H1 (cell line): ENCODE measurements at regions not wholly inside any gene's neighbourhood (a gene's known extent, or its start where the extent isn't known, plus 50 kb on each side); places are given as distances from the start of the nearest gene placed in this dataset.

Experiments
- CTCF ChIA-PET: fragments of 300-600 bp; sonication (Branson Sonifier 250); formaldehyde crosslinking; loops from one replicate; lab custom pipeline; 2021; ENCODE audit not compliant: partially characterized antibody; lab: Charles Lee
- POLR2A ChIA-PET: fragments of 300-600 bp; sonication (Branson Sonifier 250); formaldehyde crosslinking; loops from one replicate; lab custom pipeline; 2021; ENCODE audit warnings: inconsistent platforms; ENCODE audit not compliant: partially characterized antibody; lab: Charles Lee
- DNase-seq, 2 experiments: peaks; one replicate each; pipeline versions ENCODE4 v3.0.0 to v3.0.0-alpha.2; 2010 to 2022; ENCODE audit warnings: low spot score in 2 of 2, low read depth in 1 of 2, mixed read lengths in 1 of 2
- FAIRE-seq: peaks from 2 replicates; lab custom pipeline; 2011; peaks lifted over from hg19 to GRCh38; lab: Jason Lieb, UNC
- H2AFZ ChIP-seq: 2 replicates; pipeline ENCODE4 v1.8.1; 2012; ENCODE audit warnings: low read length, inconsistent platforms
- H2AK5ac ChIP-seq: 2 replicates; pipeline ENCODE4 v1.6.1; 2013; ENCODE audit warnings: low read depth, low read length
- H2BK120ac ChIP-seq: replicated peaks from 2 replicates; pipeline ENCODE3; 2013; ENCODE audit warnings: low read depth, low read length, inconsistent platforms
- H2BK12ac ChIP-seq: 2 replicates; pipeline ENCODE4 v1.6.1; 2013; ENCODE audit warnings: low read depth, low read length
- H2BK15ac ChIP-seq: 2 replicates; pipeline ENCODE4 v1.6.1; 2013; ENCODE audit warnings: low read length
- H2BK20ac ChIP-seq: 2 replicates; pipeline ENCODE4 v1.6.1; 2013; ENCODE audit warnings: low read length
- H2BK5ac ChIP-seq: 2 replicates; pipeline ENCODE4 v1.6.1; 2013; ENCODE audit warnings: low read depth, low read length
- H3K14ac ChIP-seq: 2 replicates; pipeline ENCODE4 v1.6.1; 2013; ENCODE audit warnings: inconsistent platforms; ENCODE audit not compliant: insufficient read length
- H3K18ac ChIP-seq: 2 replicates; pipeline ENCODE4 v1.6.1; 2013; ENCODE audit warnings: low read length; ENCODE audit errors: extremely low read depth
- H3K23ac ChIP-seq: 2 replicates; pipeline ENCODE4 v1.6.1; 2013; ENCODE audit warnings: inconsistent platforms; ENCODE audit not compliant: insufficient read length
- H3K23me2 ChIP-seq: 2 replicates; pipeline ENCODE4 v1.6.1; 2013; ENCODE audit warnings: low read depth, low read length
- H3K27ac ChIP-seq: 2 replicates; pipeline ENCODE4 v1.6.1; 2011; ENCODE audit warnings: low read depth, low read length, inconsistent platforms
- H3K27me3 ChIP-seq, 4 experiments: replicated peaks in 1 of 4; 1 replicate in 1 of 4; 2 replicates in 3 of 4; pipeline versions ENCODE4 v1.6.1 to v1.8.1; 2011 to 2013; ENCODE audit warnings: low read length in 3 of 4, mild to moderate bottlenecking in 3 of 4, inconsistent platforms in 2 of 4, mixed read lengths in 2 of 4, moderate library complexity in 1 of 4; ENCODE audit not compliant: control insufficient read depth in 3 of 4, insufficient read depth in 3 of 4; ENCODE audit errors: extremely low read depth in 1 of 4
- H3K36me3 ChIP-seq, 4 experiments: 2 replicates each; pipeline versions ENCODE4 v1.6.1 to v1.8.1; 2011 to 2013; ENCODE audit warnings: mild to moderate bottlenecking in 4 of 4, low read length in 3 of 4, moderate library complexity in 2 of 4, control low read depth in 1 of 4, inconsistent platforms in 1 of 4; ENCODE audit not compliant: insufficient read depth in 4 of 4, control insufficient read depth in 2 of 4
- H3K4ac ChIP-seq: replicated peaks from 2 replicates; pipeline ENCODE3; 2013; ENCODE audit warnings: low read length, low read depth, mixed read lengths, inconsistent platforms; ENCODE audit not compliant: insufficient read length
- H3K4me1 ChIP-seq, 4 experiments: replicated peaks in 1 of 4; 1 replicate in 1 of 4; 2 replicates in 3 of 4; pipeline versions ENCODE4 v1.6.1 to v1.8.1; 2011 to 2013; ENCODE audit warnings: low read length in 3 of 4, inconsistent platforms in 2 of 4, mixed read lengths in 1 of 4; ENCODE audit not compliant: insufficient read depth in 4 of 4, control insufficient read depth in 3 of 4
- H3K4me2 ChIP-seq, 2 experiments: 2 replicates each; pipeline versions ENCODE4 v1.6.1 to v1.8.1; 2011 to 2013; ENCODE audit warnings: low read depth in 2 of 2, low read length in 2 of 2, control low read depth in 1 of 2, inconsistent platforms in 1 of 2, mild to moderate bottlenecking in 1 of 2; ENCODE audit not compliant: insufficient read depth in 1 of 2
- H3K4me3 ChIP-seq, 4 experiments: fragments of 200-600, 300-600 bp in 1 of 4; sonication (generic), shearing (Covaris generic), sonication (Bioruptor Twin) in 1 of 4; 2 replicates each; pipeline versions ENCODE4 v1.5.1 to v1.8.1; 2011 to 2016; ENCODE audit warnings: low read length in 4 of 4, low read depth in 3 of 4, control low read depth in 2 of 4, inconsistent platforms in 2 of 4, mild to moderate bottlenecking in 2 of 4, mixed read lengths in 1 of 4, moderate library complexity in 1 of 4; ENCODE audit not compliant: insufficient read depth in 2 of 4; ENCODE audit errors: extremely low read depth in 1 of 4
- H3K56ac ChIP-seq: replicated peaks from 2 replicates; pipeline ENCODE3; 2013; ENCODE audit warnings: low read depth, mild to moderate bottlenecking, mixed read lengths, low read length, inconsistent platforms; ENCODE audit not compliant: insufficient read length
- H3K79me1 ChIP-seq: 2 replicates; pipeline ENCODE4 v1.6.1; 2013; ENCODE audit warnings: low read depth, low read length, control low read depth
- H3K79me2 ChIP-seq, 2 experiments: 2 replicates each; pipeline versions ENCODE4 v1.6.1 to v1.8.1; 2012 to 2013; ENCODE audit warnings: low read length in 2 of 2, mild to moderate bottlenecking in 2 of 2, inconsistent platforms in 1 of 2; ENCODE audit not compliant: insufficient read depth in 2 of 2, control insufficient read depth in 1 of 2
- H3K9ac ChIP-seq, 4 experiments: replicated peaks in 1 of 4; 1 replicate in 1 of 4; 2 replicates in 3 of 4; pipeline versions ENCODE4 v1.6.1 to v1.8.1; 2011 to 2013; ENCODE audit warnings: low read depth in 3 of 4, low read length in 3 of 4, control low read depth in 2 of 4, mild to moderate bottlenecking in 2 of 4, moderate library complexity in 2 of 4, inconsistent platforms in 1 of 4; ENCODE audit errors: extremely low read depth in 1 of 4
- H3K9me3 ChIP-seq, 2 experiments: 2 replicates each; pipeline versions ENCODE4 v1.6.1 to v1.8.1; 2012 to 2013; ENCODE audit warnings: mild to moderate bottlenecking in 2 of 2, moderate library complexity in 2 of 2, control low read depth in 1 of 2, inconsistent platforms in 1 of 2, low read depth in 1 of 2, low read length in 1 of 2, mixed read lengths in 1 of 2; ENCODE audit not compliant: insufficient read depth in 2 of 2
- H4K20me1 ChIP-seq, 2 experiments: replicated peaks in 1 of 2; 2 replicates each; pipeline versions ENCODE3 to v1.8.1; 2011 to 2013; ENCODE audit warnings: inconsistent platforms in 2 of 2, low read length in 2 of 2, mild to moderate bottlenecking in 1 of 2; ENCODE audit not compliant: insufficient read depth in 2 of 2, control insufficient read depth in 1 of 2
- H4K5ac ChIP-seq: 2 replicates; pipeline ENCODE4 v1.6.1; 2013; ENCODE audit warnings: low read length, low read depth, mixed read lengths, inconsistent platforms; ENCODE audit not compliant: insufficient read length
- H4K8ac ChIP-seq: 2 replicates; pipeline ENCODE4 v1.8.0; 2013; ENCODE audit warnings: mild to moderate bottlenecking, moderate library complexity, low read length, inconsistent platforms; ENCODE audit not compliant: insufficient read depth; ENCODE audit errors: extremely low read depth
- H4K91ac ChIP-seq: replicated peaks from 2 replicates; pipeline ENCODE3; 2013; ENCODE audit warnings: low read length, mixed read lengths, inconsistent platforms; ENCODE audit not compliant: insufficient read length
- CREB1 ChIP-seq: IDR thresholded peaks from 2 replicates; pipeline ENCODE4 v1.6.1; 2012; ENCODE audit warnings: inconsistent platforms
- EGR1 ChIP-seq: IDR thresholded peaks from 2 replicates; pipeline ENCODE4 v1.6.1; 2011; ENCODE audit warnings: low read depth, low read length, borderline replicate concordance
- JUN ChIP-seq: IDR thresholded peaks from 2 replicates; pipeline ENCODE4 v1.6.1; 2011; ENCODE audit warnings: low read depth, mild to moderate bottlenecking, improper control_type of control experiment, low read length
- KDM4A ChIP-seq: IDR thresholded peaks from one replicate; pipeline ENCODE4 v1.7.1; 2012; ENCODE audit warnings: low read depth, mild to moderate bottlenecking, moderate library complexity, low read length, inconsistent platforms; ENCODE audit not compliant: severe bottlenecking
- KDM5A ChIP-seq: fragments of 200-600 bp; IDR thresholded peaks from 2 replicates; pipeline ENCODE4 v1.7.1; 2012; ENCODE audit warnings: mild to moderate bottlenecking, low read length, inconsistent platforms, mixed read lengths
- POLR2AphosphoS5 ChIP-seq: IDR thresholded peaks from 2 replicates; pipeline ENCODE4 v1.6.1; 2011; ENCODE audit warnings: low read depth, low read length
- POU5F1 ChIP-seq: IDR thresholded peaks from 2 replicates; pipeline ENCODE4 v1.6.1; 2011; ENCODE audit warnings: low read depth, mild to moderate bottlenecking, low read length, moderate library complexity
- RAD21 ChIP-seq, 2 experiments: IDR thresholded peaks in 1 of 2; conservative IDR thresholded peaks in 1 of 2; 2 replicates each; pipeline ENCODE4 v1.6.1; 2011; ENCODE audit warnings: low read depth in 2 of 2, low read length in 2 of 2, improper control_type of control experiment in 1 of 2, inconsistent platforms in 1 of 2, mild to moderate bottlenecking in 1 of 2, moderate library complexity in 1 of 2
- RXRA ChIP-seq: IDR thresholded peaks from 2 replicates; pipeline ENCODE4 v1.6.1; 2011; ENCODE audit warnings: low read depth, mild to moderate bottlenecking, low read length, moderate library complexity; ENCODE audit not compliant: insufficient read depth
- SIN3A ChIP-seq, 2 experiments: IDR thresholded peaks in 1 of 2; conservative IDR thresholded peaks in 1 of 2; 2 replicates each; pipeline ENCODE4 v1.6.1; 2011 to 2012; ENCODE audit warnings: low read length in 2 of 2, improper control_type of control experiment in 1 of 2, low read depth in 1 of 2, mild to moderate bottlenecking in 1 of 2
- SUZ12 ChIP-seq: fragments of 200-600 bp; sonication (generic); IDR thresholded peaks from 2 replicates; pipeline ENCODE4 v1.6.1; 2012; ENCODE audit warnings: mild to moderate bottlenecking, inconsistent platforms, low read length, moderate library complexity, mixed read lengths
- TCF12 ChIP-seq: IDR thresholded peaks from 2 replicates; pipeline ENCODE4 v1.6.1; 2011; ENCODE audit warnings: low read depth, mild to moderate bottlenecking, low read length
- TEAD4 ChIP-seq: IDR thresholded peaks from 2 replicates; pipeline ENCODE4 v1.6.1; 2012; ENCODE audit warnings: low read depth, low read length, inconsistent platforms, mixed read lengths
- WGBS, 2 experiments: shearing (Covaris generic) in 1 of 2; methylation state at CpG; one replicate each; pipeline versions ENCODE4 v1.1.6 to v1.1.7; 2013 to 2015; ENCODE audit warnings: low lambda C conversion rate in 2 of 2, mixed read lengths in 2 of 2, inconsistent platforms in 1 of 2, low coverage in 1 of 2, missing lambda C conversion rate in 1 of 2; ENCODE audit not compliant: insufficient replicate concordance in 2 of 2, insufficient coverage in 1 of 2, insufficient read length in 1 of 2; ENCODE audit errors: extremely low coverage in 1 of 2, missing lambda C conversion rate in 1 of 2; 5-methylcytosine and 5-hydroxymethylcytosine counted together
- TF ChIP-seq, protein P1 (sequence below): IDR thresholded peaks from 2 replicates; pipeline ENCODE4 v1.6.1; 2012; ENCODE audit warnings: low read length, inconsistent platforms

DNA sequence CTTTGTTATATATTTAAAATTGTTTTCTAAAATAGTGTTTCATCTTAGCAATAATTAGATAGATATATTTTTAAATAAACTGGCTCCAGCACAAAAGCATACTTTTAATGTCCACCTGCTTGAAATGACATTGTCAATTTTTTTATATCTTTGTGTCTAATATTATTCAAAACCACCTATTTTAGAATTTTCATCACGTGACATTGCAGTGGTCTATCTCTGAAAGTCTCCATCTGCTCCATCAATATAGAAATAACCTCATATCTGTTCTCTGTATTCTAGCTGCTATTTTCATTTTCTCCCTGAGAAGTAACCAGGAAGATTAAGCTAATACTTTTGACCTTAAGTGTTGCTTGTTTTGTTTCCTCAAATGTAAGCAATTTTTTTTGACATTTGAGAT lies 248.0 kb upstream of the CNTNAP5 start:
- H3K14ac ChIP-seq = no peak overlapping the region
- H3K23me2 ChIP-seq = no peaks in the 10 kb centered on the region
- no peak for DNase-seq
- no peak overlapping the region for H4K5ac ChIP-seq
- no peaks in the 10 kb centered on the region for H3K79me1 ChIP-seq
- no peak overlapping the region for H2BK20ac ChIP-seq
- H3K9me3 ChIP-seq = no peaks in the 10 kb centered on the region
- H3K56ac ChIP-seq = no peak overlapping the region
- H2BK120ac ChIP-seq = no peak overlapping the region
- H3K9ac ChIP-seq = no peak overlapping the region
- no peak overlapping the region for H2BK12ac ChIP-seq
- no peak overlapping the region for H4K91ac ChIP-seq
- 95% methylated on average over 1 of the region's 1 CpG; no CpG with 5 or more reads in 1 of the 2 experiments for WGBS, 2 experiments
- H3K4me3 ChIP-seq = no peak overlapping the region
- H4K20me1 ChIP-seq = no peaks in the 10 kb centered on the region
- H3K4me1 ChIP-seq = no peaks in the 10 kb centered on the region
- H2AK5ac ChIP-seq = no peak overlapping the region
- H4K8ac ChIP-seq = no peak overlapping the region
- no peak overlapping the region for H3K4ac ChIP-seq
- H3K36me3 ChIP-seq = no peaks in the 10 kb centered on the region
- H3K27me3 ChIP-seq = no peaks in the 10 kb centered on the region
- H3K79me2 ChIP-seq = no peaks in the 10 kb centered on the region
- no peak overlapping the region for H2BK5ac ChIP-seq
- H3K27ac ChIP-seq = no peak overlapping the region
- CTCF ChIA-PET = interaction anchor here (1.1 kb wide), 1 partner anchor 10 kb away, joined by 3 read pairs; no protein-coding TSS in a partner anchor
- H3K18ac ChIP-seq = no peak overlapping the region
- no peak overlapping the region for H3K23ac ChIP-seq
- POLR2A ChIA-PET = no interaction called here
- FAIRE-seq = no peak
- H2AFZ ChIP-seq = no peak overlapping the region
- no peak overlapping the region for H2BK15ac ChIP-seq
- no peak overlapping the region for H3K4me2 ChIP-seq
- TF ChIP-seq TEAD4 (no peak), KDM4A (no peak), POU5F1 (no peak), SIN3A (conservative IDR thresholded peaks at IDR 0.05 in 1 of 2, IDR thresholded peaks at IDR 0.05 in 1 of 2; ENCODE audit: low read depth in 1 of 2, low read length in 2 of 2) (no peak), JUN (no peak), POLR2AphosphoS5 (no peak), EGR1 (no peak), SUZ12 (no peak), KDM5A (no peak), TCF12 (no peak), RAD21 (IDR thresholded peaks at IDR 0.05 in 1 of 2, conservative IDR thresholded peaks at IDR 0.05 in 1 of 2; ENCODE audit: low read depth in 2 of 2, low read length in 2 of 2) (no peak), CREB1 (no peak), RXRA (no peak)
- TF ChIP-seq, protein P1, sequence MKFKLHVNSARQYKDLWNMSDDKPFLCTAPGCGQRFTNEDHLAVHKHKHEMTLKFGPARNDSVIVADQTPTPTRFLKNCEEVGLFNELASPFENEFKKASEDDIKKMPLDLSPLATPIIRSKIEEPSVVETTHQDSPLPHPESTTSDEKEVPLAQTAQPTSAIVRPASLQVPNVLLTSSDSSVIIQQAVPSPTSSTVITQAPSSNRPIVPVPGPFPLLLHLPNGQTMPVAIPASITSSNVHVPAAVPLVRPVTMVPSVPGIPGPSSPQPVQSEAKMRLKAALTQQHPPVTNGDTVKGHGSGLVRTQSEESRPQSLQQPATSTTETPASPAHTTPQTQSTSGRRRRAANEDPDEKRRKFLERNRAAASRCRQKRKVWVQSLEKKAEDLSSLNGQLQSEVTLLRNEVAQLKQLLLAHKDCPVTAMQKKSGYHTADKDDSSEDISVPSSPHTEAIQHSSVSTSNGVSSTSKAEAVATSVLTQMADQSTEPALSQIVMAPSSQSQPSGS = no peak
